Breast epithelium (tissue), 4 donors: ENCODE measurements at regions not wholly inside any gene's neighbourhood (a gene's known extent, or its start where the extent isn't known, plus 50 kb on each side); places are given as distances from the start of the nearest gene placed in this dataset.

ENCODE experiments used
- DNase-seq, 2 donors: peaks; one replicate each; pipeline ENCODE4 v3.0.0-alpha.2; 2019; ENCODE audit warnings: low spot score in 2 of 2
- H3K27ac ChIP-seq, 2 donors: fragments of 200-600 bp; sonication (generic) in 1 of 2; one replicate each; pipeline ENCODE4 v1.5.1; 2016 to 2019; ENCODE audit warnings: mild to moderate bottlenecking in 1 of 2
- H3K27me3 ChIP-seq, 2 donors: fragments of 200-600 bp; sonication (generic) in 1 of 2; one replicate each; pipeline versions ENCODE4 v1.5.1 to v1.6.0; 2017 to 2019; ENCODE audit warnings: control low read depth in 1 of 2, mild to moderate bottlenecking in 1 of 2
- H3K36me3 ChIP-seq: fragments of 200-600 bp; one replicate; pipeline ENCODE4 v1.5.1; 2019
- H3K4me1 ChIP-seq, 2 donors: fragments of 200-600 bp; sonication (generic); one replicate each; pipeline ENCODE4 v1.5.1; 2016 to 2019; ENCODE audit warnings: control low read depth in 1 of 2
- H3K4me3 ChIP-seq, 3 donors: fragments of 200-600 bp; sonication (generic); 1 replicate in 2 of 3; 2 replicates in 1 of 3; pipeline ENCODE4 v1.5.1; 2016 to 2019; ENCODE audit warnings: mild to moderate bottlenecking in 3 of 3, moderate library complexity in 2 of 3
- H3K9me3 ChIP-seq, 2 donors: fragments of 200-600 bp; sonication (generic) in 1 of 2; one replicate each; pipeline ENCODE4 v1.5.1; 2016 to 2019; ENCODE audit warnings: control low read depth in 1 of 2
- CTCF ChIP-seq, 3 donors: fragments of 450-650 bp; IDR thresholded peaks; one replicate each; pipeline ENCODE4 v1.5.1; 2016 to 2017; ENCODE audit warnings: antibody characterized with exemption in 3 of 3, mild to moderate bottlenecking in 3 of 3, moderate library complexity in 3 of 3
- POLR2A ChIP-seq: fragments of 450-650 bp; IDR thresholded peaks from one replicate; pipeline ENCODE4 v1.6.1; 2016; ENCODE audit warnings: antibody characterized with exemption, mild to moderate bottlenecking, moderate library complexity
- POLR2AphosphoS5 ChIP-seq, 3 donors: sonication (generic); formaldehyde crosslinking; IDR thresholded peaks; one replicate each; pipeline ENCODE4 v1.6.1; 2017; ENCODE audit warnings: antibody characterized with exemption in 3 of 3
- intact Hi-C: fragments of 100-400 bp; cut with DNase I; formaldehyde crosslinking; loops from one replicate; pipeline ENCODE4 v1.15.1; 2023; ENCODE audit warnings: low total_unique reads

DNA sequence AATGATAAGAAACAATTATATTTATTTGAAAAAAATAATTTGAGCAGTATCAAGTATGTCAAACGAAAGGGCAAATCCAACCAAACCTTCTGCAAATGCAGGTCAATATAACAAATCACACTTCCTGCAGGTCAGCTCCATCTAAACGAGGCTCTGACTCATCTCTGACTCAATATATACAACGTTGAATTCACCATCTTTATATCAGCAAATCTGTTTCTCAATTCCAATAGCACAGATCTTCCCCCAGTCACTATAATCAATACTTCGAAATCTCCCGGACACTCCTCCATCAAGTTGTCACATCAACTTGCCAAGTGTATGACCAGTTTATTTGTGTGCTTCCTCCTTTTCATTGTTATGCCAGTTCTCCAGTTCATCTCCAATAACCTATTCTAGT lies 388.9 kb downstream of the ZEB2 start:
- intact Hi-C loops: no loop called here
- DNase-seq: no peak
- no peaks in the 10 kb centered on the region for H3K36me3 ChIP-seq
- H3K27ac ChIP-seq: no peak overlapping the region
- no peak overlapping the region for H3K4me3 ChIP-seq
- no peaks in the 10 kb centered on the region for H3K27me3 ChIP-seq
- H3K9me3 ChIP-seq: no peaks in the 10 kb centered on the region
- H3K4me1 ChIP-seq: no peaks in the 10 kb centered on the region
- TF ChIP-seq CTCF (IDR thresholded peaks at IDR 0.05) (no peak), POLR2A (no peak), POLR2AphosphoS5 (IDR thresholded peaks at IDR 0.05) (no peak)

- no peaks in the 10 kb centered on the region for H3K4me1 ChIP-seq
- TF ChIP-seq POLR2A (no peak), CTCF (IDR thresholded peaks at IDR 0.05) (no peak), POLR2AphosphoS5 (IDR thresholded peaks at IDR 0.05) (no peak)
Observed at GRCh38 chr2:144130551-144130950, 389.4 kb downstream of the ZEB2 start.

GRCh38 chr2:144128130-144128746 lies 391.7 kb downstream of the ZEB2 start:
- intact Hi-C loops: no loop called here

More at GRCh38 chr2:144130551-144130950, 389.4 kb downstream of the ZEB2 start:
- Histone ChIP-seq H3K36me3 (no peaks in the 10 kb centered on the region), H3K9me3 (no peaks in the 10 kb centered on the region), H3K4me3 (no peak overlapping the region), H3K27me3 (no peaks in the 10 kb centered on the region), H3K27ac (no peak overlapping the region)
- intact Hi-C loops: no loop called here
- DNase-seq: no peak

DNA sequence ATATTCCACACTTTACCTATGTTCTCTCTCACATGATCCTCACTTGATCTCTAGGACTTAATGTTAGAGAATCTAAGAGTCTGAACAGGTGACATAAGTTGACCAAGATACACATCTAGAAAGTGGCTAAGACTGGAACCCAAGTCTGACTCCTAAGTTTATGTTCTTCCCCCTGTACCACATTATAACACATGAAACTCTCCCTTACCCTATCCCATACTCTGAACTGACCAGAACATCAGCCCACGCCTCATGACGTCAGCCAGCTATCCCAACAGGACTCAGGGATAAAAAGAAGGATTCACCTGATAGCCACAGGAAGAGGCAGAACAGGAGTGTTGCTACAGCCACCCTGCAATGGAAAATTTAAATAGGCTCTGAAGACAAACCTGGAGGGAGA lies 392.2 kb downstream of the ZEB2 start:
- no peak overlapping the region for H3K4me3 ChIP-seq
- no peaks in the 10 kb centered on the region for H3K36me3 ChIP-seq
- H3K27ac ChIP-seq: no peak overlapping the region
- no peak for DNase-seq
- intact Hi-C loops: no loop called here
- H3K27me3 ChIP-seq: no peaks in the 10 kb centered on the region
- no peaks in the 10 kb centered on the region for H3K9me3 ChIP-seq
- no peaks in the 10 kb centered on the region for H3K4me1 ChIP-seq
- no peak for TF ChIP-seq POLR2AphosphoS5 (IDR thresholded peaks at IDR 0.05)
- no peak for TF ChIP-seq POLR2A
- TF ChIP-seq CTCF (IDR thresholded peaks at IDR 0.05): no peak

More at GRCh38 chr2:144128130-144128746, 391.7 kb downstream of the ZEB2 start:
- Histone ChIP-seq H3K27ac (no peak overlapping the region), H3K4me3 (no peak overlapping the region), H3K9me3 (no peaks in the 10 kb centered on the region), H3K4me1 (no peaks in the 10 kb centered on the region), H3K36me3 (no peaks in the 10 kb centered on the region), H3K27me3 (no peaks in the 10 kb centered on the region)
- no peak for TF ChIP-seq POLR2AphosphoS5 (IDR thresholded peaks at IDR 0.05)
- TF ChIP-seq POLR2A: no peak
- no peak for TF ChIP-seq CTCF (IDR thresholded peaks at IDR 0.05)
- no peak for DNase-seq

- DNase-seq: no peak
- no peak overlapping the region for H3K27ac ChIP-seq
- H3K27me3 ChIP-seq: no peaks in the 10 kb centered on the region
- no peak for TF ChIP-seq POLR2A
- TF ChIP-seq POLR2AphosphoS5 (IDR thresholded peaks at IDR 0.05): no peak
- no peak for TF ChIP-seq CTCF (IDR thresholded peaks at IDR 0.05)
- H3K4me3 ChIP-seq: no peak overlapping the region
- intact Hi-C loops: no loop called here
- H3K4me1 ChIP-seq: no peaks in the 10 kb centered on the region
- no peaks in the 10 kb centered on the region for H3K36me3 ChIP-seq
- no peaks in the 10 kb centered on the region for H3K9me3 ChIP-seq
Observed at GRCh38 chr2:144126302-144126701, 393.6 kb downstream of the ZEB2 start.
